ENCODE measurements at regions not wholly inside any gene's neighbourhood (a gene's known extent, or its start where the extent isn't known, plus 50 kb on each side); places are given as distances from the start of the nearest gene placed in this dataset.

DNA sequence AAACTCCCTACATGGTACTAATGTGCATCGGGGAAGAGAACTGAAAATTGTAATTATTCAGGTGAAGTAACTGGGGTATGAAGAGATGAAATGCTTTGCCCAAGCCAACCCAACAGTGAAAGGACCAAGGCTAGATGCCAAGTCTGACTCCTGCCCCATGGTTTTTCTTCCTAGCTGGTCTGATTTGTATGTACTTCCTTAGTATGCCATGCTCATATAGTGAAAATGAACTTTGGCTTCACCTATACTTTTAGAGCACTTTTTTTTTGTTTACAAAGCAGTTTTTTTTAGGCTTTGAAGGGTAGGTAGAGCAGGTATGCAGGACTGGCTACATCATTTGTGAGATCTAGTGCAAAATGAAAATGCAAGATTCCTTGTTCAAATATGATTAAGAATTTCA lies 359.4 kb upstream of the RIOK2 start:
- Histone ChIP-seq H3K4me1 (ENCODE audit: control insufficient read depth, insufficient read depth, low read length) (no peaks in the 10 kb centered on the region), H3K36me3 (ENCODE audit: control insufficient read depth, insufficient read depth, low read length) (no peaks in the 10 kb centered on the region), H3K27ac (ENCODE audit: low read length) (no peak overlapping the region), H3K27me3 (ENCODE audit: control insufficient read depth, insufficient read depth, low read length) (no peaks in the 10 kb centered on the region), H3K4me3 (ENCODE audit: low read depth in 2 of 2, low read length in 2 of 2) (no peak overlapping the region), H3K9me3 (ENCODE audit: control insufficient read depth, insufficient read depth, low read depth, low read length) (no peaks in the 10 kb centered on the region)
- CTCF ChIA-PET = no interaction called here
- in situ Hi-C loops (cut with HindIII; ENCODE audit: low pct_unique_long_range_greater_than_20kb, low sequenced_read_pairs) (no loop called here), intact Hi-C loops (cut with micrococcal nuclease; ENCODE audit: unreplicated experiment) (no loop called here)
- no peak for ATAC-seq
- no peak for TF ChIP-seq TCF7L2 (IDR thresholded peaks at IDR 0.05; ENCODE audit: low read depth, low read length)
- TF ChIP-seq, protein P1, sequence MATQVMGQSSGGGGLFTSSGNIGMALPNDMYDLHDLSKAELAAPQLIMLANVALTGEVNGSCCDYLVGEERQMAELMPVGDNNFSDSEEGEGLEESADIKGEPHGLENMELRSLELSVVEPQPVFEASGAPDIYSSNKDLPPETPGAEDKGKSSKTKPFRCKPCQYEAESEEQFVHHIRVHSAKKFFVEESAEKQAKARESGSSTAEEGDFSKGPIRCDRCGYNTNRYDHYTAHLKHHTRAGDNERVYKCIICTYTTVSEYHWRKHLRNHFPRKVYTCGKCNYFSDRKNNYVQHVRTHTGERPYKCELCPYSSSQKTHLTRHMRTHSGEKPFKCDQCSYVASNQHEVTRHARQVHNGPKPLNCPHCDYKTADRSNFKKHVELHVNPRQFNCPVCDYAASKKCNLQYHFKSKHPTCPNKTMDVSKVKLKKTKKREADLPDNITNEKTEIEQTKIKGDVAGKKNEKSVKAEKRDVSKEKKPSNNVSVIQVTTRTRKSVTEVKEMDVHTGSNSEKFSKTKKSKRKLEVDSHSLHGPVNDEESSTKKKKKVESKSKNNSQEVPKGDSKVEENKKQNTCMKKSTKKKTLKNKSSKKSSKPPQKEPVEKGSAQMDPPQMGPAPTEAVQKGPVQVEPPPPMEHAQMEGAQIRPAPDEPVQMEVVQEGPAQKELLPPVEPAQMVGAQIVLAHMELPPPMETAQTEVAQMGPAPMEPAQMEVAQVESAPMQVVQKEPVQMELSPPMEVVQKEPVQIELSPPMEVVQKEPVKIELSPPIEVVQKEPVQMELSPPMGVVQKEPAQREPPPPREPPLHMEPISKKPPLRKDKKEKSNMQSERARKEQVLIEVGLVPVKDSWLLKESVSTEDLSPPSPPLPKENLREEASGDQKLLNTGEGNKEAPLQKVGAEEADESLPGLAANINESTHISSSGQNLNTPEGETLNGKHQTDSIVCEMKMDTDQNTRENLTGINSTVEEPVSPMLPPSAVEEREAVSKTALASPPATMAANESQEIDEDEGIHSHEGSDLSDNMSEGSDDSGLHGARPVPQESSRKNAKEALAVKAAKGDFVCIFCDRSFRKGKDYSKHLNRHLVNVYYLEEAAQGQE (IDR thresholded peaks at IDR 0.05; ENCODE audit: insufficient read depth in 1 of 2, low read depth in 2 of 2, low read length in 1 of 2) = no peak
- BruUV-seq (replicated peaks) = no TSS peak
- DNase-seq (ENCODE audit: low read depth, low spot score) = no peak
- POLR2A ChIA-PET = no interaction called here

DNA sequence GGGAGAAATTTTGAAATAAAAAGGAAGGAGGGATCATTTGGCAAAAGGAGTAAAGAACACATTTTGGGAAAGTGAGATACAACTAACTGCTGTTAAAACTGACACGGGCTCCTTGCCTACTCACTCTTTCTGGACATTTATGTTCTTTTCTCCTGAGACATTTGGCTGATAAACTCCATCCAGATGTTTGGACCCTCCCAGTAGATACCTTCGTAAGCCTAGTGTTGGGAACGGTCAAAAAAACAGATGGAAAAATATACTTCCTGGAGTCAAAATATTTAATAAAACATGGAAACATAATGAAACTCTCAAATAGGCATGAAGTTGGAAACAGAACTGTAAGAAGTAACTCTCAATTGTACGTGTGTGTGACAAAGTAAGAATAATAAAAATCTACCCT lies 360.1 kb upstream of the RIOK2 start:
- no TSS peak for BruUV-seq (replicated peaks)
- Histone ChIP-seq H3K4me1 (ENCODE audit: control insufficient read depth, insufficient read depth, low read length) (no peaks in the 10 kb centered on the region), H3K9me3 (ENCODE audit: control insufficient read depth, insufficient read depth, low read depth, low read length) (no peaks in the 10 kb centered on the region), H3K27ac (ENCODE audit: low read length) (no peak overlapping the region), H3K36me3 (ENCODE audit: control insufficient read depth, insufficient read depth, low read length) (no peaks in the 10 kb centered on the region), H3K4me3 (ENCODE audit: low read depth in 2 of 2, low read length in 2 of 2) (no peak overlapping the region), H3K27me3 (ENCODE audit: control insufficient read depth, insufficient read depth, low read length) (no peaks in the 10 kb centered on the region)
- DNase-seq (ENCODE audit: low read depth, low spot score) (no peak), ATAC-seq (no peak)
- in situ Hi-C loops (cut with HindIII; ENCODE audit: low pct_unique_long_range_greater_than_20kb, low sequenced_read_pairs) (no loop called here), intact Hi-C loops (cut with micrococcal nuclease; ENCODE audit: unreplicated experiment) (no loop called here)
- TF ChIP-seq TCF7L2 (IDR thresholded peaks at IDR 0.05; ENCODE audit: low read depth, low read length) (no peak), SIN3A (IDR thresholded peaks at IDR 0.05; ENCODE audit: borderline replicate concordance, insufficient read depth, low read depth, low read length) (no peak), POLR2AphosphoS5 (IDR thresholded peaks at IDR 0.05; ENCODE audit: low read depth, low read length) (no peak)
- TF ChIP-seq, protein P1 (IDR thresholded peaks at IDR 0.05; ENCODE audit: insufficient read depth in 1 of 2, low read depth in 2 of 2, low read length in 1 of 2) = no peak
- TF ChIP-seq, protein P2, sequence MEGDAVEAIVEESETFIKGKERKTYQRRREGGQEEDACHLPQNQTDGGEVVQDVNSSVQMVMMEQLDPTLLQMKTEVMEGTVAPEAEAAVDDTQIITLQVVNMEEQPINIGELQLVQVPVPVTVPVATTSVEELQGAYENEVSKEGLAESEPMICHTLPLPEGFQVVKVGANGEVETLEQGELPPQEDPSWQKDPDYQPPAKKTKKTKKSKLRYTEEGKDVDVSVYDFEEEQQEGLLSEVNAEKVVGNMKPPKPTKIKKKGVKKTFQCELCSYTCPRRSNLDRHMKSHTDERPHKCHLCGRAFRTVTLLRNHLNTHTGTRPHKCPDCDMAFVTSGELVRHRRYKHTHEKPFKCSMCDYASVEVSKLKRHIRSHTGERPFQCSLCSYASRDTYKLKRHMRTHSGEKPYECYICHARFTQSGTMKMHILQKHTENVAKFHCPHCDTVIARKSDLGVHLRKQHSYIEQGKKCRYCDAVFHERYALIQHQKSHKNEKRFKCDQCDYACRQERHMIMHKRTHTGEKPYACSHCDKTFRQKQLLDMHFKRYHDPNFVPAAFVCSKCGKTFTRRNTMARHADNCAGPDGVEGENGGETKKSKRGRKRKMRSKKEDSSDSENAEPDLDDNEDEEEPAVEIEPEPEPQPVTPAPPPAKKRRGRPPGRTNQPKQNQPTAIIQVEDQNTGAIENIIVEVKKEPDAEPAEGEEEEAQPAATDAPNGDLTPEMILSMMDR (IDR thresholded peaks at IDR 0.05) = no peak
- CTCF ChIA-PET = no interaction called here
- POLR2A ChIA-PET = no interaction called here
